D721Med (cell line): ENCODE measurements at regions not wholly inside any gene's neighbourhood (a gene's known extent, or its start where the extent isn't known, plus 50 kb on each side); places are given as distances from the start of the nearest gene placed in this dataset.

ENCODE experiments used
- DNase-seq: peaks from one replicate; pipeline ENCODE4 v3.0.0; 2011; ENCODE audit warnings: low spot score; ENCODE audit not compliant: insufficient read length
- FAIRE-seq: peaks from 2 replicates; lab custom pipeline; 2011; peaks lifted over from hg19 to GRCh38; lab: Jason Lieb, UNC
- TF ChIP-seq, protein P1 (sequence below): IDR thresholded peaks from 2 replicates; pipeline ENCODE4 v1.5.1; 2012; ENCODE audit warnings: mild to moderate bottlenecking, control low read depth; ENCODE audit not compliant: insufficient read depth; ENCODE audit errors: missing control alignments

DNA sequence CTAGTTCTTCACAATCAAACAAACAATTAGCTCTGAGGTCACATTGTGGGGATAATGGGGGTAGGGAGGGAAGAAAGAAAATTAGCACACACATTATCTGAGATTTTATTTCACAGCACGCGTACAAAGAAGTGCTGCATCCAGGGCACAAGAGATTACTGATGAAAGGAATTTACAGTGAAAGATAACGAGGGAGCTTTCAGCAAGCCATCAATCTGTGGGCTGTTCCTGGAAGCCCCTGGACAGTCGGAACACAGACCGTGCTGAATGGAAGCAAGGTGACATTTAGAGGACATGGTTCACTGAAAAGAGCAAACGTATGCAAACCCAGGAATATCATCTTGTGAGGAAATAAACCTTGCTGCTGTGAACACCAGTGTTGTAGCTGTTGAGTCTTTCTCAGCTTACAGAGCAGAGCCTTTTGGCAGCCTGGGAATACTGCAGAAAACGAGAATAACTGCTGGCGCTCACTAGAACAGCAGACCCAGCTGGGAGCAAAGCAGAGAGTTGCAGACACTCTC lies 63.2 kb downstream of the SCG2 start:
- TF ChIP-seq, protein P1, sequence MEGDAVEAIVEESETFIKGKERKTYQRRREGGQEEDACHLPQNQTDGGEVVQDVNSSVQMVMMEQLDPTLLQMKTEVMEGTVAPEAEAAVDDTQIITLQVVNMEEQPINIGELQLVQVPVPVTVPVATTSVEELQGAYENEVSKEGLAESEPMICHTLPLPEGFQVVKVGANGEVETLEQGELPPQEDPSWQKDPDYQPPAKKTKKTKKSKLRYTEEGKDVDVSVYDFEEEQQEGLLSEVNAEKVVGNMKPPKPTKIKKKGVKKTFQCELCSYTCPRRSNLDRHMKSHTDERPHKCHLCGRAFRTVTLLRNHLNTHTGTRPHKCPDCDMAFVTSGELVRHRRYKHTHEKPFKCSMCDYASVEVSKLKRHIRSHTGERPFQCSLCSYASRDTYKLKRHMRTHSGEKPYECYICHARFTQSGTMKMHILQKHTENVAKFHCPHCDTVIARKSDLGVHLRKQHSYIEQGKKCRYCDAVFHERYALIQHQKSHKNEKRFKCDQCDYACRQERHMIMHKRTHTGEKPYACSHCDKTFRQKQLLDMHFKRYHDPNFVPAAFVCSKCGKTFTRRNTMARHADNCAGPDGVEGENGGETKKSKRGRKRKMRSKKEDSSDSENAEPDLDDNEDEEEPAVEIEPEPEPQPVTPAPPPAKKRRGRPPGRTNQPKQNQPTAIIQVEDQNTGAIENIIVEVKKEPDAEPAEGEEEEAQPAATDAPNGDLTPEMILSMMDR: no peak
- FAIRE-seq: no peak
- DNase-seq: no peak

DNA sequence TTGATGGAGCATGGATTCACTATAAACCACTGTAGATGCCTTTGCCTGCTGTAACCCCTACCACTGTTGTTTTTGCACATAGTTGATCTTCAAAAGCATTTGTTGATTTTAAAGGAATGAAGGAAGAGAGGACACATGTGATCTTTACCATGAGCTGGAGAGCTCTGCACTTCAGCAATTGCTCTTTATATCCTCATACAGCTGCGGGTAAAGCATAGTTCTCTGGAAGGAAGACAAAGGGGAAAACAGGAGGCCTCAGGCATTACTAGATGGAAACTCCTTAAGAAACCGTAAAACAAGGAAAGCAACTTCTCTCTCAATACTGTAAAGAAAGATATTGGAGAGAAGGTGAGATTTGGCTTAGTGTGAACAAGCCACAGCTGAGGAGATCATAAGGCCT lies 60.6 kb downstream of the SCG2 start:
- DNase-seq: no peak
- TF ChIP-seq, protein P1: no peak
- no peak for FAIRE-seq

DNA sequence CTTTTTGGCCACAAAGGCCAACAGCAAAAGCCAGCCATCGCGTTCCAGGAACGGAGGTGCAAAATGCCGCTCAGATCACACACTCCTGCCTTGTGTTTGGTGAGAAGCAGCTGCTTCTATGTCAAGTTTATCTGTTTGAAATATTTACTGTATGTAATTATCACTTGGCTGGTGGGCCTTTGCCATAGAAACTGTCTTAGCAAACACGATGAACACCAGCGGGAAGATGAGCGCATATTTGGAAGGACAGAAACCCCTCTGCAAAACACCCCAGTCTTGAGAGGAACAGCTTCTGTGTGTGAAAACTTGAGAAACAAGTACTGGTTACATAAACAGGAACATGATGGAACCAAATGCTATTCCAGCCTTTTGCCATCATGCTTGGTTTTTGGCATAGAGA lies 59.7 kb downstream of the SCG2 start:
- DNase-seq: no peak
- FAIRE-seq: no peak
- TF ChIP-seq, protein P1: no peak

DNA sequence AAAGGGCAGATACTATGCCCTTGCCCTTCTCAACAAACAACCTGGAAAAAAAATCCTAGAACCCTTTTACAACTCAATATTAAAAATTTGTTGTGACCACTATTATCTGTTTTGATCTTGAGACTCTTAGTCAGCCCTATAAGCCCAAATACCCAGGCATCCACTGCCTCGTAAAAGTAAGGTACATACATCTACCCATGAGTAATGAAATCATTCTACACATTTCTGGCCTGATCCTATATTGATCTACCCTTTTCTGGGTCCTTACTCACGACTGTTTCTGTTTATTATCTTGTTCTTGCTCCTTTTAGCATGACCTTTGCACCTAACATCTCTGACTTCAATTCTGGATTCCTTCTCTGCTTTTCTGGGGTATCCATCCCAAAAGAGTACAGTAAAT lies 56.8 kb downstream of the SCG2 start:
- TF ChIP-seq, protein P1: no peak
- FAIRE-seq (no peak), DNase-seq (no peak)

DNA sequence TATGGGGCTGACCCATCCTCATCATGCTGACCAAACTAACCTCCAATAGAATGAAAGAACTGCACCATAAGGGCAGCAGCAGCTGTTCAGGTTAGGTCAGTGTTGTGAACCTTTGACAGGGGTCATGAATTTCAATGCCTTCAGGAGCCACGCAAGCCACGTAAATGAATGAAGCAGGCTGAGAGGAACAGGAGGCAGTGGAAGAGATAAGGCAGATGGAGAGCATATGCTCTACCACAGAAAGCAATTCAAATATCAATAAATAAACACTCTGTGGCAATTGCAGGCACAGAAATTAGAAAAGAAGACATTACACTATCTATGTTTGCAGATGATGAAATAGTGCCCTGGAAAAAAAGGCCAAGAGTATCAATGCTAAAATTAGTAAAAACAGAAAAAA lies 56.3 kb downstream of the SCG2 start:
- DNase-seq: no peak
- TF ChIP-seq, protein P1: no peak
- no peak for FAIRE-seq
